ENCODE measurements at regions not wholly inside any gene's neighbourhood (a gene's known extent, or its start where the extent isn't known, plus 50 kb on each side); places are given as distances from the start of the nearest gene placed in this dataset.

GRCh38 chr2:236909193-236909504 lies 176.5 kb upstream of the COPS8 start:
- DNase-seq (ENCODE audit: low read depth, low spot score) = no peak
- TF ChIP-seq EZH2 (IDR thresholded peaks at IDR 0.05) (no peak), POLR2AphosphoS5 (IDR thresholded peaks at IDR 0.05; ENCODE audit: borderline replicate concordance, low read depth, low read length) (no peak), FOXP2 (optimal IDR thresholded peaks at IDR 0.05; ENCODE audit: control extremely low read depth, extremely low read length, insufficient read depth) (no peak)
- Histone ChIP-seq H3K4me3 (no peak overlapping the region), H3K27ac (no peak overlapping the region), H3K9me3 (ENCODE audit: low read depth, low read length) (no peaks in the 10 kb centered on the region), H3K36me3 (ENCODE audit: insufficient read depth, low read length) (no peaks in the 10 kb centered on the region), H3K9ac (ENCODE audit: insufficient read length) (no peak overlapping the region)

- Histone ChIP-seq H3K9me3 (ENCODE audit: low read depth, low read length) (no peaks in the 10 kb centered on the region), H3K4me3 (no peak overlapping the region), H3K36me3 (ENCODE audit: insufficient read depth, low read length) (no peaks in the 10 kb centered on the region), H3K27ac (no peak overlapping the region), H3K9ac (ENCODE audit: insufficient read length) (no peak overlapping the region)
- DNase-seq (ENCODE audit: low read depth, low spot score) = no peak
- no peak for TF ChIP-seq POLR2AphosphoS5 (IDR thresholded peaks at IDR 0.05; ENCODE audit: borderline replicate concordance, low read depth, low read length)
- no peak for TF ChIP-seq EZH2 (IDR thresholded peaks at IDR 0.05)
- no peak for TF ChIP-seq FOXP2 (optimal IDR thresholded peaks at IDR 0.05; ENCODE audit: control extremely low read depth, extremely low read length, insufficient read depth)
These were observed 175.9 kb upstream of the COPS8 start for GRCh38 chr2:236909802-236910201.

- Histone ChIP-seq H3K9me3 (ENCODE audit: low read depth, low read length) (no peaks in the 10 kb centered on the region), H3K27ac (no peak overlapping the region), H3K36me3 (ENCODE audit: insufficient read depth, low read length) (no peaks in the 10 kb centered on the region), H3K4me3 (no peak overlapping the region), H3K9ac (ENCODE audit: insufficient read length) (no peak overlapping the region)
- no peak for DNase-seq (ENCODE audit: low read depth, low spot score)
- no peak for TF ChIP-seq FOXP2 (optimal IDR thresholded peaks at IDR 0.05; ENCODE audit: control extremely low read depth, extremely low read length, insufficient read depth)
- TF ChIP-seq EZH2 (IDR thresholded peaks at IDR 0.05) = no peak
- no peak for TF ChIP-seq POLR2AphosphoS5 (IDR thresholded peaks at IDR 0.05; ENCODE audit: borderline replicate concordance, low read depth, low read length)
These were observed 174.8 kb upstream of the COPS8 start for GRCh38 chr2:236910781-236911495.

DNA sequence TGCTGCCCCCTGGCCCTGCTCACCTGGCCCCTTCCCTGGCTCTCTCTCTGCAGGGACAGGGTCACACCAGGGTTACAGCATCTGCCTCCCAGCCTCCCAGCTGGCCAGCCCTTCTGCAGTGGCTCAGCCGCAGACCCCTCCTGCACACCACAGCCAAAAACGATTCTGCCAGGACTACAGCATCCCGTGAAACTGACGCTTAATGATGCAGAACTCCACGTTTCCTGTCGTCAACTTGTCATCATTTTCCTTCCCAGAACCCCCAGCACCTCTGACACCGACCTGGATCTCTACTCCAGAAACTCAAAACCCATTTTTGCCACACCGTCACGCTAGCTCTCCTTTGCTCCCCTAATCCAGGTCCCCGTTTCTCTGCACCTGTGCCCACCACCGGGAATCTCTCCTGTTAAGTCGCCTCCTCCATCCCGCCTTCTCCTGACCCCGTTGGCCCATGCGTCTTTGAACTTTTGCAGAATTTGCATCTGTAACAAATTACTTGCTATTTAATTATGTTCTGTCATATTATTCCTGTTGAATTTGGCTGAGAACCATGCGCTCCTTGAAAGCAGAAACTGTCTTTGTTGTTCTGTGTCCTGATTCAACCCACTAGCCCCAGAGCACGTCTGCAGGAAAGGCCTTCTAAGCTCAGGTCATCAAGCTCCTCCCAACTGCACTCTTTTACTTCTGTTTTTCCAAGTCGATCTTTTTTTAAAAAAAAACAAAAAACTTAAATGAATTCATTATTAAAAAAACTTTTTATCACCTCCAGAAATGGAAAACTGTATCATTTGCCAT lies 173.2 kb upstream of the COPS8 start:
- TF ChIP-seq POLR2AphosphoS5 (IDR thresholded peaks at IDR 0.05; ENCODE audit: borderline replicate concordance, low read depth, low read length) (no peak), EZH2 (IDR thresholded peaks at IDR 0.05) (no peak), FOXP2 (optimal IDR thresholded peaks at IDR 0.05; ENCODE audit: control extremely low read depth, extremely low read length, insufficient read depth) (no peak)
- no peaks in the 10 kb centered on the region for H3K9me3 ChIP-seq (ENCODE audit: low read depth, low read length)
- H3K9ac ChIP-seq (ENCODE audit: insufficient read length) = no peak overlapping the region
- DNase-seq (ENCODE audit: low read depth, low spot score) = no peak
- H3K4me3 ChIP-seq = no peak overlapping the region
- H3K27ac ChIP-seq = no peak overlapping the region
- no peaks in the 10 kb centered on the region for H3K36me3 ChIP-seq (ENCODE audit: insufficient read depth, low read length)

- Histone ChIP-seq H3K9me3 (ENCODE audit: low read depth, low read length) (no peaks in the 10 kb centered on the region), H3K9ac (ENCODE audit: insufficient read length) (no peak overlapping the region), H3K27ac (no peak overlapping the region), H3K4me3 (no peak overlapping the region), H3K36me3 (ENCODE audit: insufficient read depth, low read length) (no peaks in the 10 kb centered on the region)
- no peak for DNase-seq (ENCODE audit: low read depth, low spot score)
- TF ChIP-seq FOXP2 (optimal IDR thresholded peaks at IDR 0.05; ENCODE audit: control extremely low read depth, extremely low read length, insufficient read depth) (no peak), EZH2 (IDR thresholded peaks at IDR 0.05) (no peak), POLR2AphosphoS5 (IDR thresholded peaks at IDR 0.05; ENCODE audit: borderline replicate concordance, low read depth, low read length) (no peak)
These were observed 170.5 kb upstream of the COPS8 start for GRCh38 chr2:236915186-236915585.

GRCh38 chr2:236915726-236916125 lies 170.0 kb upstream of the COPS8 start:
- H3K36me3 ChIP-seq (ENCODE audit: insufficient read depth, low read length) = no peaks in the 10 kb centered on the region
- no peak overlapping the region for H3K27ac ChIP-seq
- H3K9ac ChIP-seq (ENCODE audit: insufficient read length) = no peak overlapping the region
- no peaks in the 10 kb centered on the region for H3K9me3 ChIP-seq (ENCODE audit: low read depth, low read length)
- no peak for TF ChIP-seq POLR2AphosphoS5 (IDR thresholded peaks at IDR 0.05; ENCODE audit: borderline replicate concordance, low read depth, low read length)
- TF ChIP-seq FOXP2 (optimal IDR thresholded peaks at IDR 0.05; ENCODE audit: control extremely low read depth, extremely low read length, insufficient read depth) = no peak
- no peak for TF ChIP-seq EZH2 (IDR thresholded peaks at IDR 0.05)
- H3K4me3 ChIP-seq = no peak overlapping the region
- no peak for DNase-seq (ENCODE audit: low read depth, low spot score)

GRCh38 chr2:236916181-236916580 lies 169.5 kb upstream of the COPS8 start:
- TF ChIP-seq POLR2AphosphoS5 (IDR thresholded peaks at IDR 0.05; ENCODE audit: borderline replicate concordance, low read depth, low read length) (no peak), FOXP2 (optimal IDR thresholded peaks at IDR 0.05; ENCODE audit: control extremely low read depth, extremely low read length, insufficient read depth) (no peak), EZH2 (IDR thresholded peaks at IDR 0.05) (no peak)
- no peak for DNase-seq (ENCODE audit: low read depth, low spot score)
- H3K9ac ChIP-seq (ENCODE audit: insufficient read length) = no peak overlapping the region

GRCh38 chr2:236916651-236917050 lies 169.0 kb upstream of the COPS8 start:
- no peaks in the 10 kb centered on the region for H3K9me3 ChIP-seq (ENCODE audit: low read depth, low read length)
- no peak overlapping the region for H3K27ac ChIP-seq
- TF ChIP-seq POLR2AphosphoS5 (IDR thresholded peaks at IDR 0.05; ENCODE audit: borderline replicate concordance, low read depth, low read length) = no peak
- no peak for TF ChIP-seq EZH2 (IDR thresholded peaks at IDR 0.05)
- TF ChIP-seq FOXP2 (optimal IDR thresholded peaks at IDR 0.05; ENCODE audit: control extremely low read depth, extremely low read length, insufficient read depth) = no peak
- H3K9ac ChIP-seq (ENCODE audit: insufficient read length) = no peak overlapping the region
- H3K36me3 ChIP-seq (ENCODE audit: insufficient read depth, low read length) = no peaks in the 10 kb centered on the region
- no peak for DNase-seq (ENCODE audit: low read depth, low spot score)
- no peak overlapping the region for H3K4me3 ChIP-seq

More at GRCh38 chr2:236916181-236916580, 169.5 kb upstream of the COPS8 start:
- H3K9me3 ChIP-seq (ENCODE audit: low read depth, low read length) = no peaks in the 10 kb centered on the region
- no peak overlapping the region for H3K4me3 ChIP-seq
- no peaks in the 10 kb centered on the region for H3K36me3 ChIP-seq (ENCODE audit: insufficient read depth, low read length)
- no peak overlapping the region for H3K27ac ChIP-seq
